ENCODE measurements at regions not wholly inside any gene's neighbourhood (a gene's known extent, or its start where the extent isn't known, plus 50 kb on each side); places are given as distances from the start of the nearest gene placed in this dataset.

GRCh38 chr2:56444339-56444738 is 260.5 kb downstream of the CCDC85A start:
- DNase-seq (ENCODE audit: low read depth, low spot score) = no peak

GRCh38 chr2:56448403-56449001 is 264.7 kb downstream of the CCDC85A start:
- no peak for DNase-seq (ENCODE audit: low read depth, low spot score)

GRCh38 chr2:56449002-56449431 is 265.2 kb downstream of the CCDC85A start:
- no peak for DNase-seq (ENCODE audit: low read depth, low spot score)

DNA sequence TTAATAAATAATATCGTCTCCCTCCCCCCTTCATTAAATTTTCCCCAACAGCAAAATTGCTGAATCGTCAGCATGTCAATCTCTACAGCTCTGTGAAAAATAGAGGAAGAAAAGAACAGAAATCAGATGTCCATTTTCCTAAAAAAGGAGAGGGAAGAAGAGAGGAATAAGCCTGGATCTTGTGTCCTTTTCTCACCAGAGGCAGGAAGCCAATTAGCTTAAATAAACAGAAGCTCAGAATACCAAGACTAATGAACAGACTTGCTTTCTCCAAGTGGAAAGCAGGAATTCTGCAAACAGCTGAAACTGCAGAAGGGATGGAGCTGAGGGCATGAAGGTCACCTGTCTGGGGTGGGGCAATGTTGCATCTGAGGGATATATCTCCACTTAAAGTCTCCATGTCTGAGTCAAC is 265.7 kb downstream of the CCDC85A start:
- DNase-seq (ENCODE audit: low read depth, low spot score) = no peak

GRCh38 chr2:56450047-56450446 is 266.3 kb downstream of the CCDC85A start:
- no peak for DNase-seq (ENCODE audit: low read depth, low spot score)

DNA sequence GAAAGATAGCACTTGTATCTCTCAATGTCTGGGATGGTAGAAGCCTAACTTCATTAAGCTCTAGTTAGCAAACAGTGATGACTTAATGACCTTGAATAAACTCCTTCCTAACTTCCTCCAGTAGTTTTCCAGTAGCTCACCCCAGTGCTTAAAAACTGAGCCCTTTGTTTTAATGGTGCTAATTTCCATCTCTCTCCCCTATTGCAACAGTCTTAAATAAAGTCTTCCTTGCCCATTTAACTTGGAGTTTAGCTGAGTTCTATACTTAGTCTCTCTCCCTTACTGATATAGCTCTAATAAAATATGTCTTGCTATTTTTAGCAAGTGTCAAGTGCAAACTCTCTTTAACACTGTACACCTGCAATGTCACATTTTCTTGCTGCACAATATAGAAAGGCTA is 267.0 kb downstream of the CCDC85A start:
- no peak for DNase-seq (ENCODE audit: low read depth, low spot score)

GRCh38 chr2:56455642-56456041 is 271.9 kb downstream of the CCDC85A start:
- no peak for DNase-seq (ENCODE audit: low read depth, low spot score)

- no peak for DNase-seq (ENCODE audit: low read depth, low spot score)
Measured at GRCh38 chr2:56456791-56457190, 273.0 kb downstream of the CCDC85A start.

DNA sequence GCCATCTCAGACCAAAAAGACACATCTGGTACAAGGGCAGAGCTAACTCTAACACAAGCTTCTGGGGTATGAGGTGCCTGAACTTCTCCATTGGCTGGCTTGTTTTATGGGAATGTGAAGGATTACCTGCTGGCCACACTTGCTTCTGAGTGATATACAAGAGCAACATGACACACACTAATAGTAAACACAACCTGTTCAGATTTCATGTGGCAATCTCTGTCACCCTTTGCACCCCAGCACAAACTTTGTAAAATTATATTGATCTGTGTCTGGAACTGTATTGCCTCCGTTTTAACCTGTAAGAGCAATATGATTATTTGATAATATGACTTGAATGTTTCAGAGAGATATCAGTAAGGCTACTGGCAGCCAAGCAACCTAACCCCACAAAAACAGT is 276.7 kb downstream of the CCDC85A start:
- DNase-seq (ENCODE audit: low read depth, low spot score) = no peak

DNA sequence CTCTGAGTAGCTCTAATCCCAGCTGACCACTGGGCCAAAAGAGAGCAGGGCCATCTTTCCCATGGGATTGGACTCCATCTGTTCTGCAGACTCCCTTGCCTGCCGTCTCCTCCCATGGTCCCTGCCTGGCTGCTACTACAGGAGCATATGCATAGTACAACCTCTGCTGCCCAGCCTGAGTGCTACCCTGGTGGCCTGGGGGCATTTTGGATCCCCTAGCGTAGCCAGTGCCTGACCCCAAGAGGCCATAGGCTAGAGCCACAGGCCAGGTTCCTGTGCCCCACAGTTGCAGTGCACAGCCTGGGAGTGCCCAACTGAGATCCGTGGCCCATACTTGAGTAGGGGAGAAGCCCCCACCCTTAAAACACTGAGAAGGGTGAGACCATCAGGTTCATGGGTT is 280.3 kb downstream of the CCDC85A start:
- no peak for DNase-seq (ENCODE audit: low read depth, low spot score)

- DNase-seq (ENCODE audit: low read depth, low spot score) = no peak
Measured at GRCh38 chr2:56464613-56465012, 280.8 kb downstream of the CCDC85A start.

GRCh38 chr2:56465491-56465890 is 281.7 kb downstream of the CCDC85A start:
- no peak for DNase-seq (ENCODE audit: low read depth, low spot score)

DNA sequence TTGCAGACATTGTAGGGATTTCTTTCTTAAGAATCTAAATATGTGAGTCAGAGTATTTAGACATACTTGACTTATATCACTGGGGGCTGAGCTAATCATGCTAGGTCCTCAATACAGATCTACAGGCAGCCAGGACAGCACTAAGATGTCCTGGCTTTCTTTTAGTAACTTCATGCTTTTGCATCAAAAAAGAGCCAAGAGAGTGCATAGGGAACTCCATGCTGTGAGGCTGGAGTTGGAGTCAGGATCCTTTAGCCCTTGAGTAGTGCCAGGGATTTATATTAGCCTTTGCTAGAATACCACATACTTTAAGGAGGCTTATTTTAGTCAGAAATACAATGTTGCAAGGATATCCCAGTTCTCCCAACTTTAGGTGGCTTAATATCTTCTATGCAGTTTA is 289.7 kb downstream of the CCDC85A start:
- no peak for DNase-seq (ENCODE audit: low read depth, low spot score)

DNA sequence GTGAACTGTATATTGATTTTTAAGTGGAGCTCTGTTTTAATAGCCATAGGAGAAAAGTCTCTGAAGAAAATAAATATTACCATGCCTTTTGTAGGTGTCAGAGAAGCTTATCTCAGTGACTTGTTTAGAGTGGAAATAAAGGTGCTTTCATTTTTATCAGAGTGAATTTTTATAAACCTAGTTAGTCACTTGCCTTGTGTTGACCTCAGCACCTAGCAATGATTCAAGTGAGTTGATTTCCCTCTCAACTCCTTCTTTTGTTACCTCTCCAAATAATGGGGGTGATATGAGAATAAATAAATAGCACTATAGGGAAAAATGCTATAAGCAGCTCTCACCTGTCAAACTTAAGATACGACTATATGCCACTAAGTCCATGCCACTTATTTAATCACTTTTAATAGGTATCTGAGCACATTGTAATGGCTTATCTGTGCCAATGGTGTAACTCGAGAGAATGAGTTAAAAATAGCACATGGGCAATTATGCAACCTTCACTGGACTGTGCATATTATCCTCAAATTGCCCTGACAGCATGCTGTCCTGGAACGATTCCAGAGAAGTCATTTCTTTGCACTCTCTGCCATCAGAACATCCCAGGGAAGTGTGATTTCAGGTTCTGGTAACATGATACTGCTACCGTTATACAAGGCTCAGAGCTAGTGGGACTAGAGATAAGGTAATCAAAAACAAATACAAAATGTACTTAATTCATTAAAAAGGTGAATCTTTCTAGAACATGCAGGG is 290.8 kb downstream of the CCDC85A start:
- no peak for DNase-seq (ENCODE audit: low read depth, low spot score)

GRCh38 chr2:56475191-56475590 is 291.4 kb downstream of the CCDC85A start:
- DNase-seq (ENCODE audit: low read depth, low spot score) = no peak

DNA sequence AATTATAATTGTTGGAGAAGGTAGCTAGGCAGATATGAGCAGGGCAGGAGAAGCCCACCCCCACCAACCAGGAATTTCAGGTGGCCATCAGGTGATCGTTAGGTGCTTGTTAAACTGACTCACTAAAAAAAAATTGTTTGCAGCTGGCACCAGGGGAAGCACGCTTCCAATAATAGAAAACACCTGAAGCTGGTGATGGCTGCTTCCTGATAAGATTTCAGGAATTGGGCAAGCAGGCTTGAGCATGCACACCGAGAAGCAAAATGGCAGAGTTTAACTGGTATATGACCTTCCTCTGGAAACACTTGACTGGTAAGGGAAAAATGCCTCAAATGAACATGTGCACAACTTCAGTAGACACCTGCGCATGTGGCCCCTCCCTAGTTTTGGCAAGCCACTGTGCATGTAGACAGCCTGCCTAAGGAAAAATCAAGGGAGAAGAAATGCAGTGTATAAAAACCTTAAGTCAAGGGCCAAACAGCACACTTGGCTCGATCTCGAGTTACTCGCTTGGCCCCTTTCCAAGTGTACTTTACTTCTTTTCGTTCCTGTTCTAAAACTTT is 292.8 kb downstream of the CCDC85A start:
- DNase-seq (ENCODE audit: low read depth, low spot score) = no peak

DNA sequence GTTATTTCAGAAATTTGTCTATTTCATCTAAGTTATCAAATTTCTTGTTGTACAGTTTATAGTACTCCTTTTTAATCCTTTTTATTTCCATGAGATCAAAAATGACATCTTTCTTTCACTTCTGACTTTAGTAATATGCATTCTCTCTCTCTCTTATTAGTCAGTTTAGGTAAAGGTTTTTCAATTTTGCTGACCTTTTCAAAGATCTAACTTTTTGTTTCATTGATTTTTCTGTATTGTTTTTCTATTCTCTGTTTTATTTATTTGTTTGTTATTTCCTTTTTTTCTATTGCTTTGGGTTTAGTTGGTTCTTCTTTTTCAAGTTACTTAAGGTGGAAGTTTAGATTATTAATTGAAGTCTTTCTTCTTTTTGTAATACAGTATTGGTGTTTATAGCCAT is 294.2 kb downstream of the CCDC85A start:
- no peak for DNase-seq (ENCODE audit: low read depth, low spot score)

DNA sequence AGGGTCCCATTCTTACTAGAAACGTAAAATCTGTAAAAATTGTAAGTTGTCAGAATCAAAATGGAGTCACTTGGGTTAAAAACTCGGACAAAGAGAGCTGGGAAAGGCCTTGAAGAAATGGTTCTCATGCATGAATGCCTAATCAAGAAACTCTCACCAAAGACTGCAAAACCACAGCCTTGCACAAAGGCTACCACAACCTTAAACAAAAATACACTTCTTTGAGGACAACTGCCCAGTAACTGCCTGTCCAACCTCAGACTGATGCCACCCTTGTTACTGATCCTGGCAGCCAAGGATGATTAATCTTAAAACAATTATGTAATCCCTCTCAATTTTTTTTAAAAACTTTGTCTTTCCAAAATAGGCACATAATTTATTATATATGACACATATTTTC is 299.3 kb downstream of the CCDC85A start:
- no peak for DNase-seq (ENCODE audit: low read depth, low spot score)

GRCh38 chr2:56484906-56485305 is 301.1 kb downstream of the CCDC85A start:
- DNase-seq (ENCODE audit: low read depth, low spot score) = no peak

DNA sequence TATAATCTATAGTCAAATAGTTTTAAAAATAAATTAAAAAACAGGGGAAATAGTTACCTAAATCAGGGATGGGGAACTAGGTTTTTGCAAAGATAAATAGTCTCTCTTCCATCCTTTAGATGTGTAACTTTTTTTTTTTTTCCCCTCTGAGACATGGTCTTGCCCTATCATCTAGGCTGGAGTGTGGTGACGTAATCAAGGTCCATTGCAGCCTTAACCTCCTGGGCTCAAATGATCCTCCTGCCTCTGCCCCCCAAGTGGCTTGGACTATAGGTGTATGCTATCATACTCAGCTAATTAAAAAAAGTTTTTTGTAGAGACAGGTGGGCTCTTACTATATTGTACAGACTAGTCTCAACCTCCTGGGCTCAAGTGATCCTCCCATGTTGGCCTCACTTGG is 316.5 kb downstream of the CCDC85A start:
- no peak for DNase-seq (ENCODE audit: low read depth, low spot score)

DNA sequence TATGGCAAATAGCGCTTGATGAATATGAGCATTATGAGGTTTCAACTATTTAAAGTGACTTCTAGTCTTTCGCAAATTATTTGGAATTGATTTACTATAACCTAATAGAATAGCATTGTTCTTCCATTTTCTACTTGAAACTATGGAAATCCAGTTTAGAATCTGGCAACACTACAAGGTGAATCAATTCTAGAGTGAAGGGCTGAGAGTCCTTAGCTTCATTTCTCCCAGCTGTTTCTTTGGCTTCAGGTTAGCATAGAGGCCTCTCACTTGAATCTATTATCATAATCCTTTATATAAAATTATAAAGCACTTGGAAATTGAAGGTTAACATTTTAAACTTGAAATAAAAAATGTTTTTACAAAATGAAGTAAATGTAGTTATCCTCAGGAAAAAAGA is 318.8 kb downstream of the CCDC85A start:
- no peak for DNase-seq (ENCODE audit: low read depth, low spot score)

GRCh38 chr2:56505885-56506284 is 322.1 kb downstream of the CCDC85A start:
- DNase-seq (ENCODE audit: low read depth, low spot score) = no peak

DNA sequence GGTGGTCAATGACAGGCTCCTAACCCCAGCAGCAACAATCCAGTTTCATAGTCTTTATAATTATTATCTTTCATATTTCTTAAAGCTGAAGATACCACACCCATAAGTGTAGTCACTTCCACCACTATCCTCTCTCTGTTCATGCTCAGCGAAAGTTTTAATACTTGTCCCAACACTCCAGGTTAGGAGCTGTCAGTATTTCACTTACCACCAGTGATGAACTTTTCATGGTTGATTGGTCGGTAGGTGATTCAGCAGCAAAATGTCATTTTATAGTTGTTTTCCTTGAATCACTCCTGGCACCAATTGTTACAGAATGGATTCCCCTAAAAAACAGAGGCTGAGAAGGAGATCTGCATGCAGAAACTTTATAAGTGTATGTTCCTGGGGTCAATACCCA is 324.9 kb downstream of the CCDC85A start:
- DNase-seq (ENCODE audit: low read depth, low spot score) = no peak

Measured in brain pericyte (primary cell).